ENCODE measurements at regions not wholly inside any gene's neighbourhood (a gene's known extent, or its start where the extent isn't known, plus 50 kb on each side); places are given as distances from the start of the nearest gene placed in this dataset.
"Not testable (repeated sequence)": the region's sequence is repeated elsewhere in the genome, so short reads cannot be mapped to it uniquely, and the experiment has no call there.

DNA sequence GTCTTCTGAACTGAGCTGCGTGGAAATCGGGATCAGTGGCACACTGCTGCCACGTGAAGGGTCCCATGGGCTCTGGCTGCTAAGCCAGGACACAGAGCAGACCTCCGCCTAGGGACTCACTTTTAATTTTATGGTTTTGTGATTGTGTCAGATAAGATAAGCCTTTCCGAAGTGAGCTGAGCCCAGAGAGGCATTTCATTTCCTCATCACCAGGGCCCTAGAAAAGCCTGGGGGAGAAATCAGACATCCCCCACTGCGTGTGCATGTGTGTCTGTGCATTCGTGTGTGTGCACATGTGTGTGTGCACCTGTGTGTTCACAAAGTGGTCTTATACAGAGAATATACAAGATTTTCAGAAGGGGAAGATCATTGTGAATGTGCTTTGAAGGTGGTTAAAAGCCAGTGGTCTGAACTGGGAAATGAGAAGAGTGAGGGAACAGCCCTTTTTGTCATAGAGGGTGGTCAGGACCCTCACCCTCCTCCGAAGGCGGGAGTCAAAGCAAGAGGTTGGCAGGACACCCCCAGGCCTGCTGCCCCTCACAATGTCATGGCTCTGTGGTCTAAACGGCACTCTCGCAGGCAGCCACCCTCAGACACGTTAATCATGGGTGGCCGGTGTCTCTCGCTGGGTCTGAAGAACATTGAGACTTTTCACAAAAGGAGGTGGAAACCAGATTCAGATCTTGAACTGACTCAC, 176.1 kb upstream of the PFKP start:
- no peak overlapping the region for H3K4me3 ChIP-seq (ENCODE audit: low read length)
- no peak for TF ChIP-seq ZNF274 (IDR thresholded peaks at IDR 0.05; ENCODE audit: low read depth, low read length)

DNA sequence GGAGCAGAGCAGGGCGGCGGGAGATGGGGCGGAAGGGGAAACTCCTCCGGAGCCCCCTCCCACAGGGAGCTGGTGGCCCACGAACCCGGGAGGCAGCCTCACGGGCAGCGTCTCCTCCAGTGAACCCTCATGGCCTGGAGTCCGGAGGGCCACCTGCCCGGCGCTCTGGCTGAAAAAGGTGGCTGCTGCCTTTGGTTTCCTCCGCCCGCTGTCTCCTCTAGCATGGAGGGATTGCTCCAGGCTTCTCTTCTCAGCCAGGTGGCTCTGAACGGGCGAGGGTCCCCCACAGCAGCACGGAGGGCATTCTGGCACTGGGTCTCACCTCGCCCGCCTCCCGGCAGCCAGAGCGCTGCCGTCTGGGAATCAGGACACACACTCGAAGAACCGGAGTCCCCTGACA, 177.3 kb upstream of the PFKP start:
- H3K4me3 ChIP-seq (ENCODE audit: low read length) = no peak overlapping the region
- TF ChIP-seq ZNF274 (IDR thresholded peaks at IDR 0.05; ENCODE audit: low read depth, low read length) = no peak

DNA sequence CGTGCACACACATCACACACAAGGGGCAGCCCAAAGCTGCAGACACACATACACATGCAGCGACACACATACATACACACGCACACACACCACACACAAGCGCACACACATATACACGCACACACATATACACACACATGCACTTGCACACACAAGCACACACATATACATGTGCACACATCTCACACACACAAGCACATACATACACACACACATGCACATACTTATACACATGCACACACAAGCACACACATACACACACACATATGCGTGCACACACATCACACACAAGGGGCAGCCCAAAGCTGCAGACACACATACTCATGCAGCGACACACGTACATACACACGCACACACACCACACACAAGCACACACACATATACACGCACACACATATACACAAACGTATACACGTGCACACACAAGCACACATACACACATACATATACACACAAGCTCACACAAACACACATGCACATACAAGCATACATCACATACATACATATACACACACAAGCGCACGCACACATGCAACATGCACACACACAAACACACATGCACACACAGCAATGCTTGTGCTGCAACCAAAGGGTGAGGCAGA, 178.8 kb upstream of the PFKP start:
- no peak for TF ChIP-seq ZNF274 (IDR thresholded peaks at IDR 0.05; ENCODE audit: low read depth, low read length)
- no peak overlapping the region for H3K4me3 ChIP-seq (ENCODE audit: low read length)

DNA sequence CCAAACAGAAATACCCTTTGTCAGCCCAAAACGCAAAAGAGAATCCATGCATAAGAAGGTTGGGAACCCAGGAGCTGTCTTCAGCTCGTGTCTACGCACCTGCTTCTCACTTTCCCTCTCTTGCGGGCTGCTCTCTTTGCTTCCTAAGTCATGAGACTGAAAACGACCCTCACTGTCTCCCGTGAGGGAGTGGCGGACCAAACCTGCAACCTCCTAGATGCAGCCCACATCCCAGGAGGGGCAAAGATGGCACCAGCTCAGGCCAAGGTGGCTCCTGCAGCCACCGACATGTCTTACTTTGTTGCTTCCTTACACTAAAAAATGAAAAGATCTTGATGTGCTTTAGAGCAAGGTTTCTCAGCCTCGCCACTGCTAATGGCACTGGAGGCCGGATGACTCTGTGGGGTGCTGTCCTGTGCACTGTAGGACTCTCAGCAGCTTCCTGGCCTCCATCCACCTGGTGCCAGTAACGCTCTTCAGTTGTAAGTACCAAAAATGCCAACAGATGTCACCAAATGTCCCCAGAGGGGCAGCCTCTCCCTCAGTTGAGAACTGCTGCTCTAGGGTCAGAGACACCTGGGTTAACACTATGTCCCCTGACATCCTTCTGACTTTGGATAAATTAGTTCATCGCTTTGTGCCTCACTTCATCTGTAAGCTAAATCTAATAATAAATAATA, 179.8 kb upstream of the PFKP start:
- TF ChIP-seq ZNF274 (IDR thresholded peaks at IDR 0.05; ENCODE audit: low read depth, low read length) = no peak
- H3K4me3 ChIP-seq (ENCODE audit: low read length) = no peak overlapping the region

DNA sequence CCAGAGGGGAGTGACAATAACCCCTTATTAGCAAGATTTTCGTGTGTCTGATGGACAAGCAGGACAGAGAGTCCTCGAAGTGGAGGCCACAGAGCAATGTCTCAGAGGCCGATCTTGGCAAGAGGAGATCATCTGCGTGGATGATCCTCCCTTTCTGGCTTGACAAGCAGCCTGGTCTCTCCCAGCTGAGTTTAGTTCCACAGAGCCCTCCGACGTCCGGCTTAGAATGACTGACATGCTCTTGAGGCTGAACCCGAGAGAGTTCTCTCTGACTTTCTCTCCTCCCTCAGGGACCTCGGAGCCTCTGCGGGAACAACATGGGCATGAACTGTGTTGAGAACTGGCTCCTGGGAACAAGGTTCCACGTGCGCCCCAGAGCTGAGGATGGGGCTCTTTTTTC, 180.7 kb upstream of the PFKP start:
- TF ChIP-seq ZNF274 (IDR thresholded peaks at IDR 0.05; ENCODE audit: low read depth, low read length) = no peak
- H3K4me3 ChIP-seq (ENCODE audit: low read length) = no peak overlapping the region

DNA sequence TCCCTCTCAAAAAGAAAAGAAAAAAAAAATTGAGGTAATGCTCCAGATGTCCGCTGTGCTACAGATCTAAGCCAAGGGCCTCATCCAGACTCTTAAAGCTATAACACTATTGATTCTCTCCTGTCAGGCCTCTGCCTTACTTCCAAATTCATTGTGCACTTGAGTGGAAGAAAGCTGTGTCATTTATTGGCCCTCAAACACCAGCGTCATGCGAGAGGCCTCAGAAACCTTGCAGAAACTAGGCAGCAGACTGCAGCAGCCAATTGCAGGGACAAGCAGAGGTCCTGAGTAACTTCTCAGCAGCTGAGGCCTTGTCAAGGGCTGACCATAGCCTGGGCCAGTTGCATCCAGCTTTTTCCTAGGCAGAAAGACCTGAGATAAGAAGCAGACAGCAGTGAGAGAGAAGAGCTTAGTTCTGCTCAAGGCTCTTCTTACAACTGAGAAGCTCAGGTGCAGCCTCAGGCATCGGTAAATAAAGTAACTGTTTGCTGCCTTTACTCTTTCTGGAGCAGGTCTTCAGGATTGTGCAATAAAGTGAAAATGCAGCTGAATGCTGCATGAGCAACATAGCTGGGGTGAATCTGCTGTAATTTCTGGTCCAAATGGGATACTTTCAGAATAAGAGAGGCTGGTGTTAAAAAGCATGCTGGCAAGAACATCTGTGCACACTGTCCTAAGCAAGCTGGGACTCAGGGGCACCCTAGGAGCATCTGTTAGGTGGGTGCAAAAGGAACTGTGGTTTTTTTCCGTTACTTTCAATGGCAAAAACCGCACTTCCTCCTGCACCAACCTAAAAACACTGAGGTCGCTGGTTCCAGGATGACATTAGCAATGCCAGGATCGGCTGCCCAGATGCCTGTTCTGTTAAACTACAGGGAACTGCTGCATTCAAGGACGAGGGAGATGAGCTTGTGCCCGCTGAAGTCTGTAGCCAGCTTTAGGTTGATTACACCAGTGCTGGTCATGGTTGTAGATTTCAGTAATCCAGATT, 181.8 kb upstream of the PFKP start:
- no peak for TF ChIP-seq ZNF274 (IDR thresholded peaks at IDR 0.05; ENCODE audit: low read depth, low read length)
- no peak overlapping the region for H3K4me3 ChIP-seq (ENCODE audit: low read length)

DNA sequence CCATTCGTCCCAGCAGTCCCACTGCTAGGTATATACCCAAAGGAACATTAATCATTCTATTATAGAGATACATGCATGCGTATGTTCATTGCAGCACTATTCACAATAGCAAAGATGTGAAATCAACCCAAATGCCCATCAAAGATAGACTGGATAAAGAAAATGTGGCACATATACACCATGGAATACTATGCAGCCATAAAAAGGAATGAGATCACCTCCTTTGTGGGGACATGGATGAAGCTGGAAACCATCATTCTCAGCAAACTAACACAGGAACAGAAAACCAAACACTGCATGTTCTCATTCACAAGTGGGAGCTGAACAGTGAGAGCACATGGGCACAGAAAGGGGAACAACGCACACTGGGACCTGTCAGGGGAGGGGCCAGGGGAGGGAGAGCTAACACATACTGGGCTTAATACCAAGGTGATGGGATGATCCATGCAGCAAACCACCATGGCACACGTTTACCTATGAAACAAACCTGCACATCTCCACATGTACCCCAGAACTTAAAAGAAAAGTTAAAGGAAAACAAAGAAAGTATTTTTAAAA, 183.3 kb upstream of the PFKP start:
- not testable (repeated sequence) for H3K4me3 ChIP-seq (ENCODE audit: low read length)

DNA sequence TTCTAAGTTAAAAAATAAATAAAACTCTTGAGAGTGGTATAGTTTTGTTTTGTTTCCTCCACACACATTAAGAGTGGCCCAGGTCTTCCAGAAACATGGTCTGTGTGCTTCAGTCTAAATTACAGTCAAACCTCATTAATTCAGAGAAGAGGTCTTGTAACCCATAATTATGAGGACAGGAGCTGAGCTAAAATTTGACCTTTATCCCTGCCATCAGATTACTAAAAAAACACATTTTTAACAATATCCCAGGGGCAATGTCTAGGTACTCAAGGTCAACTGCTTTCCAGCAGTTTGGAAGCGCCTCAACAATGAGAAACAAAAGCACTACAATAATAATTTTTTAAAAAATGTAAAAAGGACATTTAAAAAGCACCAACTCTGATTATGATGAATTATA, 184.1 kb upstream of the PFKP start:
- TF ChIP-seq ZNF274 (IDR thresholded peaks at IDR 0.05; ENCODE audit: low read depth, low read length) = no peak
- H3K4me3 ChIP-seq (ENCODE audit: low read length) = no peak overlapping the region

DNA sequence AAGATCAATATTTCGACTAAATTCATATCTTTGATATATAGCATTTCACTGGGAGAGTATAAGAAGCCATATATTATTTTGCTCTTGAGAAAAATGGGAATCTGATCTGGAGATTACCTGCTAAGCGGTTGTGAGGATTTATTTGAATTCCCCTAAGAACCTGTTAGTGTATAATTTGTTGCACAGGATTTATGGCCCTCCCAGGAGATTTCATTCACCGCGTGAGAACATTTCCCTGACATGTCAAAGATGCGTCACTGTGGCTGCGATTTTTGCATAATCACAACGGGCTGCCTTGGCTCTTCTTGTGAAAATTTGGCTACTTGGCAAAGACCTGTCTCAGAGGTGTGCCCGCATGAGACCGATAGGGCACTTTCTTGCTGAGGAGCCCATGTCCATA, 184.7 kb upstream of the PFKP start:
- no peak overlapping the region for H3K4me3 ChIP-seq (ENCODE audit: low read length)
- TF ChIP-seq ZNF274 (IDR thresholded peaks at IDR 0.05; ENCODE audit: low read depth, low read length) = no peak

DNA sequence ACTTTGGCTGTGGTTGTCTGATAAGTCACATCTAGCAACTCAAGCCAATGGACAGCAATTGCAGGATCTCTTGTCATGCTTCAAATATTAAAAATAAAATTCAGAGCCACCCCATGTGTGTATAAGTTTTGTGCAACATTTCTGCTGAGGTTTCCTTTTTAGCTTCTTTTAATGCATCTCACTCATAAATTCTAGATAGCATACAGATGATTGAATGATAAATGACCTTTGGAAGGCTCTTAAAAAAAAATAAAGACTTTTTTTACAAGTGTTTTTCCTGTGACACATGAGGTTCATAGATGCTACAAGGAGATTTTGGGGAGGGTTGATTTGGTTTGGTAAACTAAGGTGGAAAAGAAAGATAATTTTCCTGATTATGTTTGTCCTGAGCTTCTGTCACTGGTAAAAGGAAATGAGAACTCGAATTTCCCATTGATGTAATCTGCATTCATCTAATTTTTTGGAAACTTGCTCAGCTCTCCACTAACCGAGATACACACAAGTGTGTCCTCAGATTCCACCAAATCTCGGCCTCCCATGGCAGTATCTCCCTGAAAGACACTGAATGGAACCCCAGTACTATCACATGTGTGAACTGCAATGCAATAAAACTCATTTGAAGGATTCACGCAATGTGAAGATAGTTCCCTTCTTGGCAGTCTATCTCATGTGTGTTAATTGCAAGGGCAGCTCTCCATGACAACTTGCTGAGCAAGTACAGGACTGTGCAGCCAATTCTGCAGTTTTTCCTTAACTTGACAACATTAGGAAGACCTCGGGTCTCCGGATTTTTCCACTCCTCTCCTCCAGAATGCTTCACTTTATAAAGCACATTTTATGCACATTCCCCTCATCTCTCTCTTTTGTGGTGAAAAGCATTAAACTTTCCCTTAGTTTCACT, 185.4 kb upstream of the PFKP start:
- no peak for TF ChIP-seq ZNF274 (IDR thresholded peaks at IDR 0.05; ENCODE audit: low read depth, low read length)
- no peak overlapping the region for H3K4me3 ChIP-seq (ENCODE audit: low read length)

DNA sequence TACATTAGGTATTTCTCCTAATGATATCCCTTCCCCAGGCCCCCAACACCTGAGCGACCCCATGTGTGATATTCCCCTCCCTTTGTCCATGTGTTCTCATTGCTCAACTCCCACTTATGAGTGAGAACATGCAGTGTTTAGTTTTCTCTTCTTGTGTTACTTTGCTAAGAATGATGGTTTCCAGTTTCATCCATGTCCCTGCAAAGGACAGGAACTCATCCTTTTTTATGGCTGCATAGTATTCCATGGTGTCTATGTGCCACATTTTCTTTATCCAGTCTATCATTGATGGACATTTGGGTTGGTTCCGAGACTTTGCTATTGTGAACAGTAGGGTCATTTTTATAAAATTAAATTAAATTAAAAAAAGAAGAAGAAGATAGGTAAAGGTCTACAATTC, 187.3 kb upstream of the PFKP start:
- not testable (repeated sequence) for H3K4me3 ChIP-seq (ENCODE audit: low read length)

DNA sequence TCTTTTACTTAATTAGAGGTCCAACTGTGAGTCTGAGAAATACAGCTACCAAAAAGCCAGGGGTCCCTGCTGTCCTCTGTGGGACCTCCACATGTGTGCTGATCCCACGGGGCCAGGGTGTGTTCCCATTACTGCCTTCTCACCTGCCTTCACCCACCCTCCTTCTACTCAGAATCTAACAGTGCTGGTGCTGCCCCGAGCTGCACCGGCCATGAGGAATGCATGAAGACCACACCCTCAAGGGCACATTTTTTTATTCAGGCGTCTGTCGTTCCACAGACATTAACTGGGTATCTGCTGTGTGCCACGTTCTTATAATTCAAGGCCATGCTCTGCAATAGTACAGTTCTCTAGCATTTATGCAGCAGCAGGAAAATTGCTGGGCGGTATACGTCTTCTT, 188.5 kb upstream of the PFKP start:
- TF ChIP-seq ZNF274 (IDR thresholded peaks at IDR 0.05; ENCODE audit: low read depth, low read length) = no peak
- H3K4me3 ChIP-seq (ENCODE audit: low read length) = no peak overlapping the region

DNA sequence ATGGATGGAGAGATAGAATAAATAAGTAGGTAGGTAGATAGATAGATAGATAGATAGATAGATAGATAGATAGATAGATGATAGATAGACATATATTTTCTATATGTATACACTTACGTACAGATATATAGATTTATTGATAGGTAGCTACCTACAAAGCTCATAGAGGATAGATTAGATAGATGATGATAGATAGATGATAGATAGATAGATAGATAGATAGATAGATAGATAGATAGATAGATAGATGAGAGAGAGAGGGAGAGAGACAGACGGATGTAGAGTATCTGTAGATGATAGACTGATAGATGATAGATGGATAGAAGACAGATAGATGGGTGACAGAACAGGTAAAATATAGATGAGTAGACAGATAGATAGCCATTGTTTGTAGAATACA, 191.3 kb upstream of the PFKP start:
- no peak overlapping the region for H3K4me3 ChIP-seq (ENCODE audit: low read length)
- TF ChIP-seq ZNF274 (IDR thresholded peaks at IDR 0.05; ENCODE audit: low read depth, low read length) = no peak

Data from GM08714 (cell line).